Mesothelial cell of epicardium (in vitro differentiated cells): ENCODE measurements at regions not wholly inside any gene's neighbourhood (a gene's known extent, or its start where the extent isn't known, plus 50 kb on each side); places are given as distances from the start of the nearest gene placed in this dataset.

Experiments
- DNase-seq, 2 experiments: peaks; one replicate each; pipeline ENCODE4 v3.0.0; 2021; ENCODE audit warnings: low spot score in 2 of 2; ENCODE audit not compliant: unreplicated experiment in 2 of 2
- H3K27ac Mint-ChIP-seq: 2 replicates; pipeline ENCODE4 v1.8.0; 2021; ENCODE audit warnings: mixed read lengths
- H3K27me3 Mint-ChIP-seq: 2 replicates; pipeline ENCODE4 v1.8.0; 2021; ENCODE audit warnings: low read depth, mixed read lengths
- H3K36me3 Mint-ChIP-seq: 2 replicates; pipeline ENCODE4 v1.8.0; 2021; ENCODE audit warnings: mixed read lengths
- H3K4me1 Mint-ChIP-seq: 2 replicates; pipeline ENCODE4 v1.8.0; 2021; ENCODE audit warnings: mixed read lengths
- H3K4me3 Mint-ChIP-seq: 2 replicates; pipeline ENCODE4 v1.8.0; 2021; ENCODE audit warnings: mild to moderate bottlenecking, moderate library complexity, mixed read lengths
- H3K9me3 Mint-ChIP-seq: 2 replicates; pipeline ENCODE4 v1.8.0; 2021; ENCODE audit warnings: mixed read lengths
- TF ChIP-seq, protein P1 (sequence below): fragments of 200-600 bp; sonication (generic); IDR thresholded peaks from one replicate; pipeline ENCODE4 v1.5.0; 2021; ENCODE audit warnings: antibody characterized with exemption; ENCODE audit not compliant: unreplicated experiment

- peaks cover 8% of the 10 kb centered on the region for H3K9me3 Mint-ChIP-seq
- H3K36me3 Mint-ChIP-seq, result peaks cover 6% of the 10 kb centered on the region
- no peak overlapping the region for H3K27ac Mint-ChIP-seq
Observed at GRCh38 chr7:33694006-33694405, 211.3 kb upstream of the BMPER start.

GRCh38 chr7:33697616-33698015 is 207.7 kb upstream of the BMPER start:
- DNase-seq, result no peak
- TF ChIP-seq, protein P1, sequence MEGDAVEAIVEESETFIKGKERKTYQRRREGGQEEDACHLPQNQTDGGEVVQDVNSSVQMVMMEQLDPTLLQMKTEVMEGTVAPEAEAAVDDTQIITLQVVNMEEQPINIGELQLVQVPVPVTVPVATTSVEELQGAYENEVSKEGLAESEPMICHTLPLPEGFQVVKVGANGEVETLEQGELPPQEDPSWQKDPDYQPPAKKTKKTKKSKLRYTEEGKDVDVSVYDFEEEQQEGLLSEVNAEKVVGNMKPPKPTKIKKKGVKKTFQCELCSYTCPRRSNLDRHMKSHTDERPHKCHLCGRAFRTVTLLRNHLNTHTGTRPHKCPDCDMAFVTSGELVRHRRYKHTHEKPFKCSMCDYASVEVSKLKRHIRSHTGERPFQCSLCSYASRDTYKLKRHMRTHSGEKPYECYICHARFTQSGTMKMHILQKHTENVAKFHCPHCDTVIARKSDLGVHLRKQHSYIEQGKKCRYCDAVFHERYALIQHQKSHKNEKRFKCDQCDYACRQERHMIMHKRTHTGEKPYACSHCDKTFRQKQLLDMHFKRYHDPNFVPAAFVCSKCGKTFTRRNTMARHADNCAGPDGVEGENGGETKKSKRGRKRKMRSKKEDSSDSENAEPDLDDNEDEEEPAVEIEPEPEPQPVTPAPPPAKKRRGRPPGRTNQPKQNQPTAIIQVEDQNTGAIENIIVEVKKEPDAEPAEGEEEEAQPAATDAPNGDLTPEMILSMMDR, result no peak
- Mint-ChIP-seq H3K9me3 (peaks cover 20% of the 10 kb centered on the region), H3K27ac (peak overlapping the region; percentile 30), H3K27me3 (no peaks in the 10 kb centered on the region), H3K4me1 (peaks cover 29% of the 10 kb centered on the region), H3K4me3 (no peak overlapping the region), H3K36me3 (peaks cover 21% of the 10 kb centered on the region)

More at GRCh38 chr7:33694006-33694405, 211.3 kb upstream of the BMPER start:
- DNase-seq, result no peak
- Mint-ChIP-seq H3K4me1 (peaks cover 18% of the 10 kb centered on the region), H3K4me3 (no peak overlapping the region), H3K27me3 (no peaks in the 10 kb centered on the region)
- TF ChIP-seq, protein P1, result no peak

DNA sequence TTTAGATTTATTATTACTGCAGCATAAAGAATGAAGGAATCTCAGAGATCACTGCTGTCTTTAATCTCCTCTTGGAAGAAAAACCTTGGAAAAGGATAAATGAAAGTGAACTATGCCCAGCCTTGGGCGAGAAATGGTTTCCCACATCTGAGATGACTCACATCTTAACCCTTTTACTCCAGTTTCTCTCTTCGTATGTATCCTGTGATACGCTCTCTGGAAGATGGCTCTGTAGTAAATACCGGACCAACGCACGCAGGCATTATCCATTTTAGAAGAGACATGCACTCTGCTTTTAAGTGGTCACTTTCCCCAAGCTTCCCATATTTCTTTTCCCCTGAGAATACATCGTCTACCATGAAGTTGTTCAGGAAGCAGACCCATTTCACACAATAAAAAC is 207.3 kb upstream of the BMPER start:
- H3K4me3 Mint-ChIP-seq, result no peak overlapping the region
- no peaks in the 10 kb centered on the region for H3K27me3 Mint-ChIP-seq
- peak overlapping the region; percentile 30 for H3K27ac Mint-ChIP-seq
- peaks cover 22% of the 10 kb centered on the region for H3K36me3 Mint-ChIP-seq
- H3K9me3 Mint-ChIP-seq, result peaks cover 21% of the 10 kb centered on the region
- peaks cover 29% of the 10 kb centered on the region for H3K4me1 Mint-ChIP-seq
- TF ChIP-seq, protein P1, result no peak
- no peak for DNase-seq

GRCh38 chr7:33698692-33699128 is 206.6 kb upstream of the BMPER start:
- no peaks in the 10 kb centered on the region for H3K27me3 Mint-ChIP-seq
- peaks cover 21% of the 10 kb centered on the region for H3K9me3 Mint-ChIP-seq
- DNase-seq, result no peak
- H3K4me1 Mint-ChIP-seq, result peaks cover 29% of the 10 kb centered on the region
- H3K27ac Mint-ChIP-seq, result peak overlapping the region; percentile 30
- TF ChIP-seq, protein P1, result no peak
- H3K36me3 Mint-ChIP-seq, result peaks cover 22% of the 10 kb centered on the region
- H3K4me3 Mint-ChIP-seq, result no peak overlapping the region

GRCh38 chr7:33700001-33700899 is 205.1 kb upstream of the BMPER start:
- Mint-ChIP-seq H3K36me3 (peaks cover 22% of the 10 kb centered on the region), H3K4me3 (no peak overlapping the region), H3K9me3 (peaks cover 21% of the 10 kb centered on the region), H3K4me1 (peaks cover 29% of the 10 kb centered on the region), H3K27me3 (peaks cover 2% of the 10 kb centered on the region), H3K27ac (no peak overlapping the region)
- DNase-seq, result no peak
- TF ChIP-seq, protein P1, result no peak
